ENCODE measurements at regions not wholly inside any gene's neighbourhood (a gene's known extent, or its start where the extent isn't known, plus 50 kb on each side); places are given as distances from the start of the nearest gene placed in this dataset.

- no peak for TF ChIP-seq CTCF (IDR thresholded peaks at IDR 0.05; ENCODE audit: borderline replicate concordance, control extremely low read depth, extremely low read depth, insufficient read depth, missing control alignments)
- no peak for DNase-seq (ENCODE audit: low spot score)
- in situ Hi-C loops (cut with MboI; ENCODE audit: low sequenced_read_pairs, unreplicated experiment), result no loop called here
These were observed 70.7 kb upstream of the VASH1 start for GRCh38 chr14:76690502-76691105.

GRCh38 chr14:76694106-76694505, 67.2 kb upstream of the VASH1 start:
- no peak for TF ChIP-seq CTCF (IDR thresholded peaks at IDR 0.05; ENCODE audit: borderline replicate concordance, control extremely low read depth, extremely low read depth, insufficient read depth, missing control alignments)
- DNase-seq (ENCODE audit: low spot score), result no peak
- in situ Hi-C loops (cut with MboI; ENCODE audit: low sequenced_read_pairs, unreplicated experiment), result no loop called here

- TF ChIP-seq CTCF (IDR thresholded peaks at IDR 0.05; ENCODE audit: borderline replicate concordance, control extremely low read depth, extremely low read depth, insufficient read depth, missing control alignments), result no peak
- DNase-seq (ENCODE audit: low spot score), result no peak
- in situ Hi-C loops (cut with MboI; ENCODE audit: low sequenced_read_pairs, unreplicated experiment), result no loop called here
These were observed 65.9 kb upstream of the VASH1 start for GRCh38 chr14:76695263-76695920.

- DNase-seq (ENCODE audit: low spot score), result no peak
- no peak for TF ChIP-seq CTCF (IDR thresholded peaks at IDR 0.05; ENCODE audit: borderline replicate concordance, control extremely low read depth, extremely low read depth, insufficient read depth, missing control alignments)
- in situ Hi-C loops (cut with MboI; ENCODE audit: low sequenced_read_pairs, unreplicated experiment), result no loop called here
These were observed 64.9 kb upstream of the VASH1 start for GRCh38 chr14:76696361-76696760.

- in situ Hi-C loops (cut with MboI; ENCODE audit: low sequenced_read_pairs, unreplicated experiment), result no loop called here
- no peak for DNase-seq (ENCODE audit: low spot score)
- no peak for TF ChIP-seq CTCF (IDR thresholded peaks at IDR 0.05; ENCODE audit: borderline replicate concordance, control extremely low read depth, extremely low read depth, insufficient read depth, missing control alignments)
These were observed 64.5 kb upstream of the VASH1 start for GRCh38 chr14:76696791-76697190.

- DNase-seq (ENCODE audit: low spot score), result no peak
- in situ Hi-C loops (cut with MboI; ENCODE audit: low sequenced_read_pairs, unreplicated experiment), result no loop called here
- TF ChIP-seq CTCF (IDR thresholded peaks at IDR 0.05; ENCODE audit: borderline replicate concordance, control extremely low read depth, extremely low read depth, insufficient read depth, missing control alignments), result no peak
These were observed 63.9 kb upstream of the VASH1 start for GRCh38 chr14:76697246-76697905.
